Osteocyte (in vitro differentiated cells): ENCODE measurements at regions not wholly inside any gene's neighbourhood (a gene's known extent, or its start where the extent isn't known, plus 50 kb on each side); places are given as distances from the start of the nearest gene placed in this dataset.
"Not testable (repeated sequence)": the region's sequence is repeated elsewhere in the genome, so short reads cannot be mapped to it uniquely, and the experiment has no call there.

Experiments used
- DNase-seq: peaks from one replicate; pipeline ENCODE4 v3.0.0; 2021; ENCODE audit warnings: mixed read lengths; ENCODE audit not compliant: unreplicated experiment; ENCODE audit errors: extremely low spot score
- H3K27ac Mint-ChIP-seq: one replicate; pipeline ENCODE4 v1.8.0; 2021; ENCODE audit warnings: mild to moderate bottlenecking, mixed read lengths; ENCODE audit not compliant: unreplicated experiment
- H3K27me3 Mint-ChIP-seq: one replicate; pipeline ENCODE4 v1.8.0; 2021; ENCODE audit warnings: mixed read lengths; ENCODE audit not compliant: unreplicated experiment
- H3K36me3 Mint-ChIP-seq: one replicate; pipeline ENCODE4 v1.8.0; 2021; ENCODE audit warnings: mixed read lengths; ENCODE audit not compliant: unreplicated experiment
- H3K4me1 Mint-ChIP-seq: one replicate; pipeline ENCODE4 v1.8.0; 2021; ENCODE audit warnings: mixed read lengths; ENCODE audit not compliant: unreplicated experiment
- H3K4me3 Mint-ChIP-seq: one replicate; pipeline ENCODE4 v1.8.0; 2021; ENCODE audit warnings: mild to moderate bottlenecking, moderate library complexity, mixed read lengths; ENCODE audit not compliant: unreplicated experiment
- H3K9me3 Mint-ChIP-seq: one replicate; pipeline ENCODE4 v1.8.0; 2021; ENCODE audit warnings: mixed read lengths; ENCODE audit not compliant: unreplicated experiment
- TF ChIP-seq, protein P1 (sequence below): fragments of 200-600 bp; sonication (generic); IDR thresholded peaks from 2 replicates; pipeline ENCODE4 v1.5.0; 2021; ENCODE audit warnings: antibody characterized with exemption, mild to moderate bottlenecking, moderate library complexity

DNA sequence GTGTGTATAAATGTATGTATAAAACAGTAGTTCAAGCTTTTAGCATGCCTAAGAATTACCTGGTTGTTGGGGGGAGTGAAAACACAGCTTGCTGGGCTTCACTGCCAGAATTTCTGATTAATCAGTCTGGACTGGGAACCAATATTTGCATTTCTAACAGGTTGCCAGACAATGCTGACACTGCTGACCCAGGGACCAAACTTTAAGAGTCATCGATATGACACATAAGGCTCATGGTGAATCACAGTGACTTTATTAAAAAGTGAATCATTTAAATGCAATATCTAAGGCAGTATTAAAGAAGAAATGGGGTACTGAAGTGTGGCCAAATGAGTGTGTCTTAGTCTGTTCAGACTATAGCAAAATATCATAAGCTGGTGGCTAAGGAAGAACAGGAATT, 195.9 kb upstream of the DTNA start:
- H3K27ac Mint-ChIP-seq: no peak overlapping the region
- no peaks in the 10 kb centered on the region for H3K4me1 Mint-ChIP-seq

DNA sequence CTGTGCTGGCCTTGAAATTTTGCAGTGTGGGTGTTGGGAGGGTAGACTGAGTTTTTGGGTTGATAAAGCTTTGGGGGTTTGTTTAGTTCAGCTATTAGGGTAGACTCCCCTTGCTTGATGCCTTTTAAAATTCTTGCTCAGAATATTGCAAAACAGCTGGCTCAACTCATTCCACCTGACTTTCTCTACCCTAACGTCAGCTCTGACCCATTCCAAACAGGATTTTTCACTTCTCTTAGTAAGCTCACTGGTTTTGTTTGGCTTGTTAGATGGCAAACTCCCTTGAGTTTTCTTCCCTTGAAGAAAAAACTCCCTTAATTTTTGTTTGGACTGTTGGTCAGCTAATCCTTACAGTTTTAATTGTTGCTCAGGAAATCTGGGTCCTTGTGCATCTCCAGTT, 195.1 kb upstream of the DTNA start:
- no peak for DNase-seq
- Mint-ChIP-seq H3K27me3 (peaks cover 6% of the 10 kb centered on the region), H3K36me3 (no peaks in the 10 kb centered on the region), H3K9me3 (peaks cover 10% of the 10 kb centered on the region), H3K4me3 (no peak overlapping the region), H3K4me1 (no peaks in the 10 kb centered on the region), H3K27ac (no peak overlapping the region)
- TF ChIP-seq, protein P1, sequence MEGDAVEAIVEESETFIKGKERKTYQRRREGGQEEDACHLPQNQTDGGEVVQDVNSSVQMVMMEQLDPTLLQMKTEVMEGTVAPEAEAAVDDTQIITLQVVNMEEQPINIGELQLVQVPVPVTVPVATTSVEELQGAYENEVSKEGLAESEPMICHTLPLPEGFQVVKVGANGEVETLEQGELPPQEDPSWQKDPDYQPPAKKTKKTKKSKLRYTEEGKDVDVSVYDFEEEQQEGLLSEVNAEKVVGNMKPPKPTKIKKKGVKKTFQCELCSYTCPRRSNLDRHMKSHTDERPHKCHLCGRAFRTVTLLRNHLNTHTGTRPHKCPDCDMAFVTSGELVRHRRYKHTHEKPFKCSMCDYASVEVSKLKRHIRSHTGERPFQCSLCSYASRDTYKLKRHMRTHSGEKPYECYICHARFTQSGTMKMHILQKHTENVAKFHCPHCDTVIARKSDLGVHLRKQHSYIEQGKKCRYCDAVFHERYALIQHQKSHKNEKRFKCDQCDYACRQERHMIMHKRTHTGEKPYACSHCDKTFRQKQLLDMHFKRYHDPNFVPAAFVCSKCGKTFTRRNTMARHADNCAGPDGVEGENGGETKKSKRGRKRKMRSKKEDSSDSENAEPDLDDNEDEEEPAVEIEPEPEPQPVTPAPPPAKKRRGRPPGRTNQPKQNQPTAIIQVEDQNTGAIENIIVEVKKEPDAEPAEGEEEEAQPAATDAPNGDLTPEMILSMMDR: no peak

More for the DNA sequence above, 195.9 kb upstream of the DTNA start:
- Mint-ChIP-seq H3K27me3 (peaks cover 6% of the 10 kb centered on the region), H3K4me3 (no peak overlapping the region), H3K9me3 (peaks cover 10% of the 10 kb centered on the region), H3K36me3 (no peaks in the 10 kb centered on the region)
- TF ChIP-seq, protein P1: no peak
- no peak for DNase-seq

DNA sequence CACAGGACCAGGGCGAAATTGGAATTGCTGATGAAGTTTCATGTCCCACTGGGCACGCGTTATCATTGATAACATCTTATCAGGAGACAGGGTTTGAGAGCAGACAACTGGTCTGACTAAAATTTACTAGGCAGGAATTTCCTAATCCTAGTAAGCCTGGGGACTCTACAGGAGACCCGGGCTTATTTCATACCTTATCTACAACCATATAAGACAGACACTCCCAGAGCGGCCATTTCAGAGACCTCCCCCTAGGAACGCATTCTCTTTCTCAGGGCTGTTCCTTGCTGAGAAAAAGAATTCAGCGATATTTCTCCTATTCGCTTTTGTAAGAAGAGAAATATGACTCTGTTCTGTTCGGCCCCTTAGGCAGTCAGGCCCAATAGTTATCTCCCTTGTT, 193.7 kb upstream of the DTNA start:
- H3K36me3 Mint-ChIP-seq, H3K27me3 Mint-ChIP-seq, H3K4me1 Mint-ChIP-seq, DNase-seq, H3K27ac Mint-ChIP-seq, H3K4me3 Mint-ChIP-seq: not testable (repeated sequence)
- H3K9me3 Mint-ChIP-seq: peaks cover 10% of the 10 kb centered on the region

GRCh38 chr18:34516996-34517395, 193.1 kb upstream of the DTNA start:
- not testable (repeated sequence) for H3K27ac Mint-ChIP-seq, H3K27me3 Mint-ChIP-seq, H3K4me3 Mint-ChIP-seq, DNase-seq, H3K4me1 Mint-ChIP-seq, H3K36me3 Mint-ChIP-seq
- peaks cover 10% of the 10 kb centered on the region for H3K9me3 Mint-ChIP-seq

GRCh38 chr18:34521040-34521439, 189.1 kb upstream of the DTNA start:
- no peak overlapping the region for H3K4me3 Mint-ChIP-seq

GRCh38 chr18:34522603-34523002, 187.5 kb upstream of the DTNA start:
- no peak for DNase-seq
- no peaks in the 10 kb centered on the region for H3K9me3 Mint-ChIP-seq
- peaks cover 17% of the 10 kb centered on the region for H3K27me3 Mint-ChIP-seq
- no peaks in the 10 kb centered on the region for H3K36me3 Mint-ChIP-seq
- H3K27ac Mint-ChIP-seq: no peak overlapping the region
- no peaks in the 10 kb centered on the region for H3K4me1 Mint-ChIP-seq
- H3K4me3 Mint-ChIP-seq: no peak overlapping the region
- TF ChIP-seq, protein P1: no peak

More at GRCh38 chr18:34521040-34521439, 189.1 kb upstream of the DTNA start:
- no peaks in the 10 kb centered on the region for H3K36me3 Mint-ChIP-seq
- no peaks in the 10 kb centered on the region for H3K4me1 Mint-ChIP-seq
- no peak overlapping the region for H3K27ac Mint-ChIP-seq
- no peak for DNase-seq
- TF ChIP-seq, protein P1: no peak
- H3K9me3 Mint-ChIP-seq: peaks cover 6% of the 10 kb centered on the region
- H3K27me3 Mint-ChIP-seq: peaks cover 10% of the 10 kb centered on the region
